ENCODE measurements at regions not wholly inside any gene's neighbourhood (a gene's known extent, or its start where the extent isn't known, plus 50 kb on each side); places are given as distances from the start of the nearest gene placed in this dataset.

- Histone ChIP-seq H3K9me3 (ENCODE audit: insufficient read depth, low read depth, low read length) (no peaks in the 10 kb centered on the region), H3K4me3 (ENCODE audit: insufficient read depth, low read depth, low read length) (no peak overlapping the region), H3K27me3 (ENCODE audit: insufficient read depth, low read length) (no peaks in the 10 kb centered on the region), H3K27ac (ENCODE audit: low read depth, low read length) (no peak overlapping the region), H3K36me3 (ENCODE audit: insufficient read depth, low read length) (no peaks in the 10 kb centered on the region), H3K9ac (ENCODE audit: low read length) (no peak overlapping the region), H3K79me2 (ENCODE audit: insufficient read depth, low read length) (no peaks in the 10 kb centered on the region), H4K20me1 (ENCODE audit: insufficient read depth, low read length) (no peaks in the 10 kb centered on the region), H2AFZ (ENCODE audit: low read depth, low read length) (no peak overlapping the region), H3K4me2 (ENCODE audit: low read length) (no peak overlapping the region), H3K4me1 (ENCODE audit: insufficient read depth, low read length) (no peaks in the 10 kb centered on the region)
- Mint-ChIP-seq H3K4me1 (ENCODE audit: low read depth, unreplicated experiment) (peaks cover 13% of the 10 kb centered on the region), H3K27ac (ENCODE audit: unreplicated experiment) (no peak overlapping the region), H3K27me3 (ENCODE audit: low read depth, unreplicated experiment) (no peaks in the 10 kb centered on the region), H3K4me3 (ENCODE audit: unreplicated experiment) (no peak overlapping the region), H3K36me3 (ENCODE audit: low read depth, unreplicated experiment) (no peaks in the 10 kb centered on the region), H3K9me3 (ENCODE audit: unreplicated experiment) (peaks cover 4% of the 10 kb centered on the region)
- FAIRE-seq (no peak), DNase-seq (ENCODE audit: low read depth) (peak; percentile 35)
- TF ChIP-seq CTCF (IDR thresholded peaks at IDR 0.05; ENCODE audit: insufficient read depth, low read depth, low read length) (no peak), EZH2 (IDR thresholded peaks at IDR 0.05; ENCODE audit: insufficient read depth, low read length) (no peak)
Observed at GRCh38 chr7:17559388-17559787, 260.9 kb downstream of the AHR start.

- Mint-ChIP-seq H3K27ac (ENCODE audit: unreplicated experiment) (peak overlapping the region; percentile 62), H3K4me1 (ENCODE audit: low read depth, unreplicated experiment) (peaks cover 19% of the 10 kb centered on the region), H3K36me3 (ENCODE audit: low read depth, unreplicated experiment) (no peaks in the 10 kb centered on the region), H3K9me3 (ENCODE audit: unreplicated experiment) (no peaks in the 10 kb centered on the region), H3K4me3 (ENCODE audit: unreplicated experiment) (no peak overlapping the region), H3K27me3 (ENCODE audit: low read depth, unreplicated experiment) (no peaks in the 10 kb centered on the region)
- Histone ChIP-seq H3K79me2 (ENCODE audit: insufficient read depth, low read length) (no peaks in the 10 kb centered on the region), H2AFZ (ENCODE audit: low read depth, low read length) (no peak overlapping the region), H3K4me3 (ENCODE audit: insufficient read depth, low read depth, low read length) (no peak overlapping the region), H3K9ac (ENCODE audit: low read length) (no peak overlapping the region), H3K4me1 (ENCODE audit: insufficient read depth, low read length) (no peaks in the 10 kb centered on the region), H3K27ac (ENCODE audit: low read depth, low read length) (no peak overlapping the region), H3K36me3 (ENCODE audit: insufficient read depth, low read length) (no peaks in the 10 kb centered on the region), H3K4me2 (ENCODE audit: low read length) (no peak overlapping the region), H3K9me3 (ENCODE audit: insufficient read depth, low read depth, low read length) (no peaks in the 10 kb centered on the region), H3K27me3 (ENCODE audit: insufficient read depth, low read length) (no peaks in the 10 kb centered on the region), H4K20me1 (ENCODE audit: insufficient read depth, low read length) (no peaks in the 10 kb centered on the region)
- TF ChIP-seq EZH2 (IDR thresholded peaks at IDR 0.05; ENCODE audit: insufficient read depth, low read length) (no peak), CTCF (IDR thresholded peaks at IDR 0.05; ENCODE audit: insufficient read depth, low read depth, low read length) (no peak)
- FAIRE-seq: no peak
- DNase-seq (ENCODE audit: low read depth): no peak
Observed at GRCh38 chr7:17560516-17560915, 262.1 kb downstream of the AHR start.

GRCh38 chr7:17560966-17561365 is 262.5 kb downstream of the AHR start:
- no peak overlapping the region for H2AFZ ChIP-seq (ENCODE audit: low read depth, low read length)
- FAIRE-seq: no peak
- Mint-ChIP-seq H3K36me3 (ENCODE audit: low read depth, unreplicated experiment) (no peaks in the 10 kb centered on the region), H3K9me3 (ENCODE audit: unreplicated experiment) (no peaks in the 10 kb centered on the region), H3K27me3 (ENCODE audit: low read depth, unreplicated experiment) (no peaks in the 10 kb centered on the region), H3K4me3 (ENCODE audit: unreplicated experiment) (no peak overlapping the region), H3K4me1 (ENCODE audit: low read depth, unreplicated experiment) (peaks cover 19% of the 10 kb centered on the region), H3K27ac (ENCODE audit: unreplicated experiment) (no peak overlapping the region)
- H3K79me2 ChIP-seq (ENCODE audit: insufficient read depth, low read length): no peaks in the 10 kb centered on the region
- H3K36me3 ChIP-seq (ENCODE audit: insufficient read depth, low read length): no peaks in the 10 kb centered on the region
- H3K9me3 ChIP-seq (ENCODE audit: insufficient read depth, low read depth, low read length): no peaks in the 10 kb centered on the region
- no peak overlapping the region for H3K4me3 ChIP-seq (ENCODE audit: insufficient read depth, low read depth, low read length)
- TF ChIP-seq EZH2 (IDR thresholded peaks at IDR 0.05; ENCODE audit: insufficient read depth, low read length): no peak
- no peak for TF ChIP-seq CTCF (IDR thresholded peaks at IDR 0.05; ENCODE audit: insufficient read depth, low read depth, low read length)
- H3K4me1 ChIP-seq (ENCODE audit: insufficient read depth, low read length): no peaks in the 10 kb centered on the region
- H3K27me3 ChIP-seq (ENCODE audit: insufficient read depth, low read length): no peaks in the 10 kb centered on the region
- H3K4me2 ChIP-seq (ENCODE audit: low read length): no peak overlapping the region
- no peak overlapping the region for H3K27ac ChIP-seq (ENCODE audit: low read depth, low read length)
- H3K9ac ChIP-seq (ENCODE audit: low read length): no peak overlapping the region
- no peak for DNase-seq (ENCODE audit: low read depth)
- H4K20me1 ChIP-seq (ENCODE audit: insufficient read depth, low read length): no peaks in the 10 kb centered on the region

Measured in astrocyte (in vitro differentiated cells and primary cell).